Activated naive CD4-positive, alpha-beta T cell treated with anti-CD3 and anti-CD28 coated beads, Interleukin-2, amount 50 U/mL, for 16 hours (primary cell): ENCODE measurements at regions not wholly inside any gene's neighbourhood (a gene's known extent, or its start where the extent isn't known, plus 50 kb on each side); places are given as distances from the start of the nearest gene placed in this dataset.
"Not testable (repeated sequence)": the region's sequence is repeated elsewhere in the genome, so short reads cannot be mapped to it uniquely, and the experiment has no call there.

Source experiments
- DNase-seq: peaks from one replicate; pipeline ENCODE4 v3.0.0-alpha.2; 2020

- DNase-seq: not testable (repeated sequence)
Measured at GRCh38 chr3:69480986-69481385, 95.1 kb upstream of the FRMD4B start.

DNA sequence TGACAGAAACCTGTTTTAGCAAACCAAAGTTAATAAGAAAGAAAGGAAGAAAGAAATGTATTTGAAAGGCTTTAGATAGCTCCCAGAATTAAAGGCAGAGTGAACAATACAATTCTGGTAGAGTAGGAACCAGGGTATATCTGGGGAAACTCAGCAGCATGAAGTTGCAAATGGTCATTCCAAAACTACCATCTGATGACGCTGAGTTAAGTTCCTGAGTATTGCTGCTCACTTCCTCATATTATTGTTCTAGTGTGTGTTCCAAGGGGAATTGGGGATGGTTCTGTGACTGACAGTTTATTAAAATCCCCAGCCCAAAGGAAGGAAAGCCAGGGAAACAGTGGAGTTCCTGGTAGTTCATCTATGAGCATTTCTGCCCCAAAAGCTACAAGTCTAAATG lies 88.3 kb upstream of the FRMD4B start:
- no peak for DNase-seq

DNA sequence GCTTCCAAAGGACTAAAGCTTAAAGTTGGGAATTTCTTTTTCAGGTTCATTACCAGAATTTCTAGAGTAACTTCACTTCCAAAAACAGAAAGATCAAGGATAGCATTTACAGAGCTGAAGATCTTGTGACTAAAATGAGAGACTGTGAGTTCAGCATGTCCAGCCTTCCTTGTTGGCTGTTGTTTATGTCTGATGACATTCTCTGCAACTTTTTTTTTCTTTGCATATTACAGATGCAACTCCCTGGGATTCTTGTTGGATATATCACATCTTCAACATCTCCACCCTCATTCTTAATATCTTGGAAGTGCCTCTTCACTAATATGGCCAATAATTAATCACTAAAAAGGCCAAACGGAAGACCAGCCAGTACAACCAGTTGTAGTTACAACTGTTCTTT lies 86.2 kb upstream of the FRMD4B start:
- no peak for DNase-seq

DNA sequence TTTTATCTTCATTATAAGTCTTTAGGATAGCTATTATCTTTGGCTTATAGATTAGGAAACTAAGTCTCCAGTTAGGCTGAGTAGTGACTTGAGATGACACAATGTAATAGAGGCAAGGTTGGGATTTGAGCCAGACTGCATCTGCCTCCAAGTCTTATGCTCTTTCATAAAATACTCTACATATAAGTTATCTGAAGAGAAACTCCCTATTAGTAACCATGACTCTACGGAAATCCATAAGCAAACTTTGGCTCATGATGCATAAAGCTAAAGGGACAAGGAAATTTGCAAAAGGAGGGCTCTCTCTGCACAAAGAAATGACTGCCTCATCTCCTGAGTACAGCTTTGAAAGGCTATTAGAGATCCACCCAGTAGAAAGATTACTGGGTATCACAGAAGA lies 77.6 kb upstream of the FRMD4B start:
- no peak for DNase-seq

GRCh38 chr3:69462826-69463100 lies 76.9 kb upstream of the FRMD4B start:
- DNase-seq: no peak

GRCh38 chr3:69462022-69462825 lies 76.3 kb upstream of the FRMD4B start:
- DNase-seq: no peak

DNA sequence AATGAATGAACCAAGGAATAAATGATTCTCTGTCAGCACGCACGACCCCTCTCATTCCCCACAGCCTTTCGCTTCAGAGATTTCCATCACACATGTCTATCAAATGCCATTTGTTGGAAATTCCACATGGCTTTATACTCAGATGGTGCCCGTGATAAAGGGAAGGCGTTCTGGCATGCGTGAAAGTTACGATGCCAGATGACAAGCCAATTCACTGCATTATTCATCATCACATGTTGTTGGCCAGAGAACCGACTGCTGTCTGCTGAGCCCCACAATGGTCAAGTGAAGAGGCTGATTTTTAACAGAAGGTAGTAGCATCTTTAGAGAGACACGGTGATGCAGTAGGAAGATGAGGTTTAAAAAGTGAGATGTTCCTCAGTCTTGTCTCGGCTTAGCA lies 74.1 kb upstream of the FRMD4B start:
- DNase-seq: no peak

DNA sequence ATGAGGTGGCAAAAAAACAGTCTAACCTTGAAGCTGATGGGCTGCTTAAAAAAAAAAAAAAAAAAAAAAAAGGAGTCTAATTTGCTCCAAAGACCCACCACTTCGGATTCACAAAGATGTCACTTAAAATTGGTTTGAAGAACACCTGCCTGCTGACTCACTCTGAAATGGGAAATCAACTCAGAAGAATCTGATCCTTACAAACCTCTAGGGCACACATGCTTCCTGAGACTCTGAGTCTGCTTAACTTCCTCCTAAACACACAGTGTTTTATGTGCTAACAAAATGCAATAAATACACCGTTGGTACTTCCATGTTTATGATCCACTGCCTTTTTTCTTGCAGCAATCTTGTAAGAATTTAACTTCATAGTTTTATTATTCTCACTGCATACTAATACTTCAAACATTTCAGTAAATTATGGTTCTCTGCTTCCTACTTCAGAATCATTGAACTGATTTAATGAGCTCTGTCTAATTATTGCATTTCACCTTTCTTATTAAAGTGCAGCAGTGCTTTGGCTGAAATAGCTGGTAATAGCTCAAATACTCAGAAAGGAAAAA lies 73.0 kb upstream of the FRMD4B start:
- DNase-seq: no peak

DNA sequence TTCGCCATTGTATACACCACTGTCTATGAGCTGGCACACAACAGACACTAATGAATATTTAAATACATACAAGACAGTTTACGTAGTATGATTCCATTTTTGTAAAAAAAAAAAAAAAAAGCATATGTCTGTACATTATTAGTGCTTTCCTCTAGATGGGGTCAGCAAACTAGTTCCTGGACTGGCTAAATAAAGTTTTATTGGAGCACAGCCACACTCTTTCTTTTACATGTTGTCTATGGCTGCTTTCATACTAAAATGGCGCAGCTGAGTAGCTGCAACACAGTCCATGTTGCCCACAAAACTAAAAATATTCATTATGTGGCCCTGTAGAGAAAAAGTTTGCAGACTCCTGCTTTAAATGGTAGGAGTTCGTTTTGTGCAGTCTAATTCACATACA lies 70.7 kb upstream of the FRMD4B start:
- DNase-seq: no peak

GRCh38 chr3:69454204-69454787 lies 68.4 kb upstream of the FRMD4B start:
- DNase-seq: no peak

GRCh38 chr3:69452295-69452694 lies 66.4 kb upstream of the FRMD4B start:
- DNase-seq: no peak

- DNase-seq: no peak
Measured at GRCh38 chr3:69451594-69451993, 65.7 kb upstream of the FRMD4B start.

DNA sequence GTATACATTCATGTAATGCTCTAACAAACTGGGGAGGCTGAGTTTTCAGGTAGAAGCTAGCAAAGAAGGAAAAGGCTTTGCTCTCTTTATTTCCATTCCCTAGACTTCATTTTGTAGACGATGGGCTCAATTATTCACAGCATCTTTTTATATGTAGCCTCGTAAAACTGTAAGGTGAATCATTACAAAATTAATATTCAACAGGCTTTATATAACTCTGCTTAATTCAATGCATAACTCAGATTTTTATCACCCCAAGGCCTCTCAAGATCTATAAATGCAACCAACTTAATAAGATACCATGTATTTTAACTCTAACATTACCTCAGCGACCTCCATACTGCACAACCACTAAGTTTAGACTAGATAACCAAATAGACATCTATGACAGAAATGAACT lies 63.0 kb upstream of the FRMD4B start:
- DNase-seq: no peak

GRCh38 chr3:69446402-69447072 lies 60.6 kb upstream of the FRMD4B start:
- no peak for DNase-seq

- DNase-seq: no peak
Measured at GRCh38 chr3:69445498-69445897, 59.6 kb upstream of the FRMD4B start.

DNA sequence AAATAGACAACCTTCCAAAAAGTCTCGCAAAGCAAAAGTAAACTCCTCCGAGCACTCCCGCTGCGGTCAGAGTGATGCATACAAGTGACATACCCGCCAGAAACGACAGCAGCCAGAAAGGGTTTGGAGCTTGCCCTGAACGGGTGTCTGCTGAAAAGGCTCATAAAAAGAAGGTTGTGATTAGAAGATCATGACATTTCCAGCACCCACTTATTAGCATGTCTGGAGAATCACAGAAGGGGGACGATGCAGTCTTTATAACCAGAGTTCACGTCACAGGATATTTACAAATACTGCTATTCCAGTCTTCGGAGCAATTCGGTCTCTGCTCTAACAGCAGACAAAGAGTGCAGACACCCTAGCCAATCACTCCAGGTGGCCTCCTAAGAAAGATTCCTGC lies 59.1 kb upstream of the FRMD4B start:
- DNase-seq: no peak

DNA sequence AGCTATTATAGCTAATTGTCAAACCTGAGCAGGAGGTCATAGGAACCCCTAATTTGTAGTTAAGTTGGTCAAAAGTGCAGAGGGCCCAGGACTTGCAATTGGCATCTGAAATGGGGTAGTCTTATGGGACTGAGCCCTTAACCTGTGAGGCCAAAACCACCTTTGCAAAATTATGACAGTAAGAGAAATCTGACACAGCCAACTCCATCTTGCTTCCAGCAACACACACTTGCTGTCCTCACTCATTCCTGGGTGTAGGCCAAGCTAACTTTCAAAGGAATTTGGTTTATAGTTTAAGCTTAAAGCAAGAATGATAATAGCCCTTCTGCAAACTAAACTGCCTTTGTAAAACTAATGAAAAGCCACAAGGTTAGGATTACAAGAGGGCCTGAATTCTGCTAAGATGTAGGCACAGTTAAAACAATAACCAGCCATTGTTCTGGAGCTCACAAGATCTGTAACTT lies 57.6 kb upstream of the FRMD4B start:
- no peak for DNase-seq

- DNase-seq: no peak
Measured at GRCh38 chr3:69442771-69443311, 57.0 kb upstream of the FRMD4B start.

DNA sequence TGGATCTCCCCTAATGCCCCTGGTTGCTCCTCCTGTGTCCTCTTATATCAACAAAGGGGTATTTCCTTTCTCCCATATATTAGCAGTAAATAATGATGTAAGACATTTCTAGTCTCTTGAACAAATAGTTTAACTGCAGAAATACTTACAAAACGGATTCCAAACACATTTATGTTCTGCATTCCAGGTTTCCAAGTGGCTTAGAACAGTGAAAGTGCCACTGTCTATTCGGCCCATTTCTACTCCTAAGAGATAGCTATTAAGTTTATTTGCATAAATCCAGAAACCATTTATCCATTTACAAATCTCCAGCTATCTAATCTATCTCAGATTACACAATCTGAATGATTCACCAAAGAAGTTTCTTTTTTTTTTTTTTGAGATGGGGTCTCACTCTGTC lies 55.8 kb upstream of the FRMD4B start:
- no peak for DNase-seq

GRCh38 chr3:69441040-69441439 lies 55.2 kb upstream of the FRMD4B start:
- DNase-seq: no peak

GRCh38 chr3:69439643-69440270 lies 53.9 kb upstream of the FRMD4B start:
- DNase-seq: no peak

DNA sequence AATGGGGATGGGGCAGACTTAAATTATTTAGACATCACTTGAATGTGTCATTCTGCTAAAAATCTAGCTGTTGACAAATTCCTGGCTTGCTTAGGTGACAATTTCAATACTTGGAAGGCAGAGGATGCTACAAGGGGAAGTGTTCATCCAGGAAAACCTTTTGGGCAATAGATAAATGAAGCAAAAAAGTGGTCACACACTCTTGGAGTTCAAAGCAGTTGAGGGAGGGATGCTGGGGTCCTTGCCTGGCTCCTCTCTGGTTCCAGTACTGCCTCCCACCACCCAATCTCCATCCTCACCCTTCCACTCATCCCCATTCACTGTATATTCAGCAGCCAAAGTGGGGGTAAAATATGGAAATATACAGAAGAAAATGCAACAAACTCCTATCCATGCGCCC lies 52.6 kb upstream of the FRMD4B start:
- DNase-seq: no peak
